KMS-11 (cell line): ENCODE measurements at regions not wholly inside any gene's neighbourhood (a gene's known extent, or its start where the extent isn't known, plus 50 kb on each side); places are given as distances from the start of the nearest gene placed in this dataset.

Experiments
- H2AFZ ChIP-seq: fragments of 200-600 bp; sonication (generic); 2 replicates; pipeline ENCODE4 v1.6.1; 2016; ENCODE audit warnings: antibody characterized with exemption, mixed run types, low read depth
- H3K27ac ChIP-seq: fragments of 200-600 bp; sonication (generic); 2 replicates; pipeline ENCODE4 v1.6.1; 2016; ENCODE audit warnings: mild to moderate bottlenecking, mixed run types
- H3K27me3 ChIP-seq: fragments of 200-600 bp; sonication (generic); 2 replicates; pipeline ENCODE4 v1.6.1; 2017; ENCODE audit warnings: mild to moderate bottlenecking, low read depth, mixed run types, moderate library complexity; ENCODE audit not compliant: insufficient read depth
- H3K36me3 ChIP-seq: fragments of 200-600 bp; sonication (generic); 2 replicates; pipeline ENCODE4 v1.6.1; 2017; ENCODE audit warnings: mild to moderate bottlenecking, mixed run types; ENCODE audit not compliant: insufficient read depth
- H3K4me1 ChIP-seq: fragments of 200-600 bp; sonication (generic); 2 replicates; pipeline ENCODE4 v1.6.1; 2016; ENCODE audit warnings: mild to moderate bottlenecking, low read depth, mixed run types; ENCODE audit not compliant: poor library complexity, severe bottlenecking
- H3K4me2 ChIP-seq: fragments of 200-600 bp; sonication (generic); 2 replicates; pipeline ENCODE4 v1.7.0; 2016; ENCODE audit warnings: mild to moderate bottlenecking, mixed run types
- H3K4me3 ChIP-seq: fragments of 200-600 bp; sonication (generic); IDR thresholded peaks from 2 replicates; pipeline ENCODE4 v1.6.1; 2017; ENCODE audit warnings: low read depth, low read length, mixed read lengths; ENCODE audit not compliant: insufficient read depth
- H3K79me2 ChIP-seq: fragments of 200-600 bp; sonication (generic); 2 replicates; pipeline ENCODE4 v1.6.1; 2016; ENCODE audit warnings: low read depth, mixed run types; ENCODE audit not compliant: insufficient read depth
- H3K9ac ChIP-seq: fragments of 200-600 bp; sonication (generic); 2 replicates; pipeline ENCODE4 v1.6.1; 2016; ENCODE audit warnings: mild to moderate bottlenecking, mixed run types
- H4K20me1 ChIP-seq: fragments of 200-600 bp; sonication (generic); 2 replicates; pipeline ENCODE4 v1.6.1; 2016; ENCODE audit warnings: mild to moderate bottlenecking, mixed run types; ENCODE audit not compliant: insufficient read depth
- CTCF ChIP-seq: fragments of 200-600 bp; sonication (generic); conservative IDR thresholded peaks from 2 replicates; pipeline ENCODE4 v1.6.1; 2017; ENCODE audit warnings: low read depth, mild to moderate bottlenecking, antibody characterized with exemption, low read length, moderate library complexity, mixed read lengths

DNA sequence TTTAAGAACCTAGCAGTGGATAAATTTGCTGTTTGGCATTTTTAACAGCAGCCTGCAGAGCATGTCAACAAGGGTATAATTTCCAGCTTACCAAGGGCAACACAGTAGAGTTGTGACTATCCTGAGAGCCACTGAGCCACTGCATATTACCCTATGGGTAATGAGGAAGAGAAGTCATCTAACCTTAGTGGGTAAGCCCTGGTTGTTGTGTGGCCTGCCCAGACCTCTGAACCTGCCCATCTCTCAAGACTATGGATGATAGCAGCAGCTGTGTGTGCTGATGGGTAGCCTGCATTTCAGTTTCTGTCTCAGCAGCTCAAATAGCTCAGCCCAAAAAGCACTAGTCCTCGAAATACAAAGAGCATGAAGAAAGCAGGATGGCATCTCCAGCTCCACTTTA lies 56.1 kb upstream of the PIP5K1B start:
- no peak for TF ChIP-seq CTCF
- no peak overlapping the region for H3K4me3 ChIP-seq

GRCh38 chr9:68651280-68651893 lies 53.7 kb upstream of the PIP5K1B start:
- H3K36me3 ChIP-seq, result no peaks in the 10 kb centered on the region
- H3K27me3 ChIP-seq, result no peaks in the 10 kb centered on the region
- peak overlapping the region; percentile 81 for H3K4me2 ChIP-seq
- no peak overlapping the region for H2AFZ ChIP-seq
- no peaks in the 10 kb centered on the region for H3K79me2 ChIP-seq
- H3K27ac ChIP-seq, result peak overlapping the region; percentile 77; the same call in 1 of the 2 replicates
- TF ChIP-seq CTCF, result no peak
- H3K9ac ChIP-seq, result no peak overlapping the region
- H3K4me1 ChIP-seq, result peaks cover 75% of the 10 kb centered on the region
- no peak overlapping the region for H3K4me3 ChIP-seq
- no peaks in the 10 kb centered on the region for H4K20me1 ChIP-seq

More for the DNA sequence above, 56.1 kb upstream of the PIP5K1B start:
- no peaks in the 10 kb centered on the region for H3K79me2 ChIP-seq
- peak overlapping the region; percentile 48 for H3K27ac ChIP-seq
- H4K20me1 ChIP-seq, result no peaks in the 10 kb centered on the region
- H3K4me1 ChIP-seq, result peaks cover 57% of the 10 kb centered on the region
- H2AFZ ChIP-seq, result peak overlapping the region; percentile 57
- H3K4me2 ChIP-seq, result peak overlapping the region; percentile 49
- H3K27me3 ChIP-seq, result no peaks in the 10 kb centered on the region
- H3K36me3 ChIP-seq, result no peaks in the 10 kb centered on the region
- no peak overlapping the region for H3K9ac ChIP-seq

GRCh38 chr9:68653141-68653595 lies 51.9 kb upstream of the PIP5K1B start:
- TF ChIP-seq CTCF, result no peak; the same call in 1 of the 2 replicates
- peak overlapping the region; percentile 77 for H3K27ac ChIP-seq
- H3K9ac ChIP-seq, result peak overlapping the region; percentile 38; the same call in 1 of the 2 replicates
- no peaks in the 10 kb centered on the region for H3K27me3 ChIP-seq
- no peak overlapping the region for H2AFZ ChIP-seq
- no peaks in the 10 kb centered on the region for H4K20me1 ChIP-seq
- no peaks in the 10 kb centered on the region for H3K79me2 ChIP-seq
- H3K4me1 ChIP-seq, result peaks cover 74% of the 10 kb centered on the region
- no peaks in the 10 kb centered on the region for H3K36me3 ChIP-seq
- H3K4me3 ChIP-seq, result no peak overlapping the region
- H3K4me2 ChIP-seq, result peak overlapping the region; percentile 81

DNA sequence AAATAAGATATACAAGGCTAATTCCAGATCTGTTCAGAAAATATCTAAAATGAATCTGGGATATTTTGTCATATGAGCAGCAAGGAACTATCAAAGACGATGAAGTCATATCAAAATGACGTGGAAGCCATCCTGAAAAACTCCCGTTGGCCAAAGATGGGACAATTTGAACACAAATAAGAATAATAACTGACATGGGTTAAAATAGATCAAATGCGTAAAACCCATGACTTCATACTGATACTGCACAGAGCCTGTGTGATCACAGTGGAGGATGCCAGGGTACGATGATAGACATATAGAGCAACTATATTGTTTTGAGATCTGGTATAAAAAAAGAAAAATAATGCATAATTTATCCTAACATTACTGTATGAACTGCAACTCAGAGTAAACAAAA lies 51.0 kb upstream of the PIP5K1B start:
- H3K36me3 ChIP-seq, result no peaks in the 10 kb centered on the region
- H3K4me3 ChIP-seq, result no peak overlapping the region
- no peaks in the 10 kb centered on the region for H3K79me2 ChIP-seq
- peak overlapping the region; percentile 77 for H3K27ac ChIP-seq
- H3K9ac ChIP-seq, result no peak overlapping the region
- H3K4me2 ChIP-seq, result peak overlapping the region; percentile 81
- no peaks in the 10 kb centered on the region for H4K20me1 ChIP-seq
- TF ChIP-seq CTCF, result no peak
- peaks cover 65% of the 10 kb centered on the region for H3K4me1 ChIP-seq
- H2AFZ ChIP-seq, result no peak overlapping the region
- no peaks in the 10 kb centered on the region for H3K27me3 ChIP-seq
